Right renal pelvis (tissue), 4 donors: ENCODE measurements at regions not wholly inside any gene's neighbourhood (a gene's known extent, or its start where the extent isn't known, plus 50 kb on each side); places are given as distances from the start of the nearest gene placed in this dataset.
"Not testable (repeated sequence)": the region's sequence is repeated elsewhere in the genome, so short reads cannot be mapped to it uniquely, and the experiment has no call there.

Experiments
- DNase-seq, 4 donors: peaks; one replicate each; pipeline ENCODE4 v3.0.0-alpha.2; 2013; ENCODE audit warnings: low read depth in 4 of 4, low spot score in 3 of 4, missing footprints in 1 of 4

DNA sequence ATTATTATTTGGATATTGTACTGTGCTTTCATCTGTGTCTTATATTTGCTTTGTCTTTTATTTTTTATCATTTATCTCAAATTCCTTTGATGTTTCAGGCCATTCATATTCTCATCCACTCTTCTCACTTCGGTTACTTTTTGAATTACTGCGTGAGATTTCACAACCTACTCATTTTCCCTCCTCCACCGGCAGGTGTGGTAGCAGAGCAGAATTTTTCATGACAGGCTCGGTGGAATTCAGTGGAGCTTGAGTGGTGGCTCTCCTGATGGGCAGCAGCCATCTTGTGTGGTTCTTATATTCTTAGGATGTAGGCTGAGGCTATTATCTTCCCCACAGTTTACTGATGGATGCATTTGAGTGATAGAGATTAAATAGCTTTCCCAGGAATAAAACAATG is 92.3 kb upstream of the IVNS1ABP start:
- no peak for DNase-seq

- no peak for DNase-seq
Observed at GRCh38 chr1:185408700-185409270, 91.7 kb upstream of the IVNS1ABP start.

DNA sequence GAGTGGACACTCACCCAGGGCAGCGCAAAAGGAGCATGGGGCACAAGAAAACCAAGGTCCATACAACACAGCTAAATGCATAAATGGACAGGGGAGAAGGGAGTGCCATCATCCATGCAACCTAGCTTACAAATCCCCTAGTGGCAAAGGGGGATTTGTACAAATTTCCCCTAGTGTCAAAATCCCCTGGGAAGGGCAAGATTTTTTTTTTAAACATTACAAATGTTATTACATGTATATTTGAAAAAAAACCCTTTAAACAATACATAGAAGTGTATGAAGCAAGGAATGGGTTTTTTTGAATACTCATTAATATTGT is 89.6 kb upstream of the IVNS1ABP start:
- no peak for DNase-seq

DNA sequence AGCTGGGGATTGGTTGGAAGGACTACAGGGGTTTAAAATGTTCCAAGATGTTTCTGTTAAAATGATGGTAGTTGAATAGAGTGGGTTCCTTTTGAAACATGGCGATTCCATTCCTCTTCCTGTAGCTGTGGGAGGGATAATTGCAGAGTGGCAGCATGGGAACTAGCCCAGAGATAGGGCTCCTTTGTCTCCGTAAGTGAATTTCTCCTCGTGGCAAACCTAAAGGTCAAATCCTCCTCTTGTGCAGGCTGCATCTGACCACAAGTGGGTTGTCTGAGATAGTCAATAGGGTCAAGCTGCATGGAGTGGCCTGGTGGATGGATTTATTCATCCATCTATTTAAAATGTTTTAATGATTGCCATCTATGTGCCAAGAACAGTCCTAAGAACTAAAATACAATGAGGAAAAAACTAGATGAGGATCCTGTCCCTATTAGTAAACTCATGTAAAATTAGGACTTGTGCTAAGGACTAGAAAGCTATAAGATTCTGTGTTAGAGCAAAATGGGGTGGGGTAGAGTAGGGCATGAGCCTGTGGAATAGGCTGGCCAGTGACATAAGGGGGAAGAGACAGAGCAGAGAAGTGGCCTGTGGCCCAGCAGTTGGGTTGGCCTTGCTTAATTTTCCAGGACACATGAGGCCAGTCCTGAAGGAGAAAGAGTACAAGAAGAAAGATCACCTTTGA is 89.1 kb upstream of the IVNS1ABP start:
- DNase-seq, result no peak

DNA sequence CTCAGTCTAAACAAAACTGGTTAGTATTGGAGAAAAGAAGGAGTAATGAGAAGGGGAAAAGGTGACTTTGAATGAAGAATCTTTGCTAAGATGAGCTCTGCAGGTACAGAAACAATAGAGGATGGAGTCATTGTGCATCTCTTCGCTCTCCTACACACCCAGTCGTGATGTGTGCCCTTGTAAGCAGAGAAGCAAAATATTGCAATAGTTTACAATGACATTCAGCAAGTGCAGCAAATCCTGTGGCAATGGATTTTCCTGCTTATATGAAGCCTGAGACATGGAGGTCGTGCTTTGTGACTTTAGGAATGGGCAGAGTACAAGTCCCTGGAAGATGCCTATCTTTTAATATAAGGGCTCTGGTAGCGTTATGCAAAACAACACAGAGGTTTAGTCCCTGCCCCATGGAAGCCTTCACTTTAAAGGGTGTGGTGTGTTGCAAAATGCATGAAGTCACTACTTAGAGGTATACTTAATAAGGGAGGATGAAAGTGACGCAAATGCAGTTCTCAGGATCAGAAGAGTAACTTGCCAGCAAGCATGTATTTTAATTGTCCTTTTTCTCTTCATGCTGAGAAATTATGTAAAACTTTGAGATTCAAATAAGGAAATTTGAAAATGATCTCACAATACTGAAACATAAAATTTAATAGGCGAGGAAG is 88.0 kb upstream of the IVNS1ABP start:
- DNase-seq, result no peak

GRCh38 chr1:185404291-185404690 is 87.2 kb upstream of the IVNS1ABP start:
- DNase-seq, result peak in 1 of 4 donors; percentile 13

DNA sequence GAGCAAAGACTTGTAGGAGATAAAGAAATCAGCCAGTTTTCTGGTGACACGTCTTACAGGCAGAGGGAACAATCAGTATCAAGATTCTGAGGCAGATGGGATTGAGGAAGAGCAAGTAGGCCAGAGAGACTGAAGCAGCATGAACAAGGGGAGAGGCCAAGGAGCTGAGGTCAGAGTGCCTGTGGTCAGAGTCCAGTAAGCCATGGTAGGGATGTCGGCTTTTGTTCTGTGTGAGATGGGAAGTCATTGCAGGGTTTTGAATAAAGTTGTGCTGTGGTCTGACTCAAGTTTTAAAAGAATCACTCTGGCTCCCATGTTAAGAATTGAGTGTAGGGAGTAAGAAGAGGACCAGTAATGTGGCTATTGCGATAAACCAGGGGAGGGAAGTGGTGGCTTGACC is 85.9 kb upstream of the IVNS1ABP start:
- DNase-seq, result no peak

GRCh38 chr1:185401019-185401418 is 84.0 kb upstream of the IVNS1ABP start:
- no peak for DNase-seq

DNA sequence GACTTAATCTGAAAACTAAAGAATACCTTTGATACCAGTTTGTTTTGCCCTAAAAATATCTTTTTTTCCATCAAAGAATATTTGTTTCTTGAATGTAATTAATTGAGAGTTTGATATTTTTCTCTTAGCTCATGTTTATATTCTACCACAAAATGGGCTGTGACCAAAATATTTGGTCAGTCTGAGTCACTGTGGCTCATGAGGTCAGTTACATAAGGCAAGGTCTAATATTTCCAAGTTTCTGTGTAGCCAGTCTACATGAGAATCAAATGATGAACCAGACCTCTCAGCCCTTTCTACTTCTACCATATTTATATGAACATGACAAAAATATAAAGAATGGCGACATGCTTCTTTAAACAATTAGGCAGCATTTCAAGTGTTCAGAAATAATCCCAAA is 83.0 kb upstream of the IVNS1ABP start:
- no peak for DNase-seq

DNA sequence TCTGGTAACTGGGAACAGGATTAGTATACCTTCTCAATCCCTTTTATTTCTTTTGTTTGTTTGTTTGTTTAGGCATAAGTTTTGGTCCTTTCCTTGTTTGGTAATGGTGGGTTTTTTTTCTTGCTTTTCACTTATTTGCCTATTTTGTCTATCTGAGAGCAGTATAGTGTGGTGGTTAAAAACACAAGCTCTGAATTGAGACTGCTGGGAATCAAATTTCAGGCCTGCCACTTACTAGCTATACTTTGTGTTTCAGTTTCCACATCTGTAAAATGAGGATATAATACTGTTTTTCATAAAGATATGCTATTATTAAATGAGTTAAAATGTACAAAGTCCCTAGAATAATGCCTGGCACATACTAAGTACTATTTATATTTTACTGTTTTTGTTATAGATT is 81.6 kb upstream of the IVNS1ABP start:
- no peak for DNase-seq

- DNase-seq, result no peak
Observed at GRCh38 chr1:185398022-185398421, 81.0 kb upstream of the IVNS1ABP start.

GRCh38 chr1:185397183-185397582 is 80.1 kb upstream of the IVNS1ABP start:
- no peak for DNase-seq

- no peak for DNase-seq
Observed at GRCh38 chr1:185396126-185396525, 79.1 kb upstream of the IVNS1ABP start.

- DNase-seq, result no peak
Observed at GRCh38 chr1:185393815-185394214, 76.8 kb upstream of the IVNS1ABP start.

DNA sequence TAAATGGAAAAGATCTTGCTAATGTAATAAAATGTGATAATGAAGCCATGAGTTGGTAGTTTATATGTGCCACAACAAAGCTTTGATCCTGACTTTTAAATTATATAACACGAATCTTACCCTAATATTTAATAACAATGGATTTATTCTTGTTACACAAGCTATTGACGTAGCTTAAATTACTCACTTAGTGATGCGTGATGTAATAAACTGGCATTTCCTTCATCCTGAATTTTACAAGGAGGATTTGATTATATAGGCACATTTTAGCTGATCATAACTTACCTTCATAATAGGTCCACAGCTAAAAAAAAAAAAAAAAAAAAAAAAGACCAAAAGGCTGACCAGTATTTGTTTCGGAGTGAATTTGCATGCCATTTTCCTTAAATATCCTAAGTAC is 76.2 kb upstream of the IVNS1ABP start:
- no peak for DNase-seq

DNA sequence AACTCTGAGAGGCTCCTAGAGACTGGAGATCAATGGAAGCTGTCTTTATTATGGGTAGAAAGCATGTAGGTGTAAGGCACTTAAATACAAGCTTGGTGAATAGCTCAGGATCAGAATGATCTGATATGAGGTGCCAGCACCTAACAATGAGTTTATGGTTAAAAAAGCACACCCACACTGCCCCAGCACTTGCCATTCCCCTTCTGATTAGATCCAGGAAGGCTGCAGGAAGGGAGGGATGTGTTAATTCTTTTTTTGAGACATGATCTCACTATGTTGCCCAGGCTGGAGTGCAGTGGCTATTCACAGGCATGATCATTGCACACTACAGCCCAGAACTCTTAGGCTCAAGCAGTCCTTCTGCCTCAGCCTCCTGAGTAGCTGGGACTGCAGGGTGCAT is 71.8 kb upstream of the IVNS1ABP start:
- DNase-seq, result no peak

GRCh38 chr1:185388346-185388745 is 71.3 kb upstream of the IVNS1ABP start:
- DNase-seq, result no peak

DNA sequence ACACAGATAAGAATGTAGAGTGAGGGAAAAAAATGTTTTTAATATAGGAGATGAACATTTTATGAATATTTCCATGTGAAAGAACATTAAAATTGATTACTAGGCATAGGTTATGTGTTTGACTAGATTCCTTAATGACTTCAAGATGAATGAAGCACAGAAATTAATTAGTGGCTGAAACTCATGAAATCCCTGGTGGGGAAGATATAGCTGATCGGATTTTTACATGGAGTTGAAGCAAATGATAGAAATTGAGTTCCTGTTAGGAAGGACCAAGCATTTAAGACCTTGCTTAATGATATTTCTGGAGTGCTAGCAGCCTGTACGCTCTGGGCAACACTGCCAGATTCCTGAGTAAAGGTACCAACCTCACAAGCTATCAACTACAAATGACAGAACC is 68.9 kb upstream of the IVNS1ABP start:
- DNase-seq, result no peak

DNA sequence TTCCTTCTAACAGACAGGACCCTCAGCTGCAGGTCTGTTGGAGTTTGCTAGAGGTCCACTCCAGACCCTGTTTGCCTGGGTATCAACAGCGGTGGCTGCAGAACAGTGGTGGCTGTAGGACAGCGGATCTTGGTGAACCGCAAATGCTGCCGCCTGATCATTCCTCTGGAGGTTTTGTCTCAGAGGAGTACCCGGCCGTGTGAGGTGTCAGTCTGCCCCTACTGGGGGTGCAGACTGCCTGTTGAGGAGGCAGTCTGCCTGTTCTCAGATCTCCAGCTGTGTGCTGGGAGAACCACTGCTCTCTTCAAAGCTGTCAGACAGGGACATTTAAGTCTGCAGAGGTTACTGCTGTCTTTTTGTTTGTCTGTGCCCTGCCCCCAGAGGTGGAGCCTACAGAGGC is 66.8 kb upstream of the IVNS1ABP start:
- not testable (repeated sequence) for DNase-seq

DNA sequence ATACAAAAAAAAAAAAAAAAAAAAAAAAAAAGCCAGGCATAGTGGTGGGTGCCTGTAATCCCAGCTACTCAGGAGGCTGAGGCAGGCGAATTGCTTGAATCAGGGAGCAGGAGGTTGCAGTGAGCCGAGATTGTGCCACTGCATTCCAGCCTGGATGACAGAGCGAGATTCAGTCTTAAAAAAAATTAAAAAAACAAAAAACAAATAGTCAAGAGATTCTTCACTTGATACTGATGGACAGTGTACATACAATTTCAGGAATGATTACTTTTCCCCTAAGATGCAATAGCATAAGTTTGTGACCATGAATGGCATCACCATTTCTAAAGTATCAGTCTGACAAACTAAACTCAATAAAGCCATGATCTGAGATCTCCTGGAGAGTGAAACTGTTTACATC is 60.8 kb upstream of the IVNS1ABP start:
- no peak for DNase-seq

GRCh38 chr1:185376840-185377635 is 60.0 kb upstream of the IVNS1ABP start:
- no peak for DNase-seq

DNA sequence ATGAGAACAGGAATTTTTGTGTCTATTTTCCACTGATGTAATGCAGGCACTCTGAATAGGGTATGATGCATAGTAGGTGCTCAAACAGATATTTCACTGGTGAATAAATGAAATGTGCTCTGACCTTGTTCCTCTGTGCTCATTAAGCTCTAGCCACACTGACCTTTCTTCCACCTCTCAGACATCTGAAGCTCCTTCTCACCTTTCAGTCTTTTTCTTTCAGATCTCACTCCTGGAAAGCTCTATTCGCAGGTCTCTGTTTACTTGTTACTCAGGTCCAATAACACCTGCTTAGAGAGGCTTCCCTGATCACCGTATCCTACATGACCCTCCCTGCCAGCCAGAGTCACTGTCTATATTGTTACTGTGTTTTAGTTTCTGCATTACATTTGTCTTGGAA is 59.2 kb upstream of the IVNS1ABP start:
- no peak for DNase-seq
